ENCODE measurements at regions not wholly inside any gene's neighbourhood (a gene's known extent, or its start where the extent isn't known, plus 50 kb on each side); places are given as distances from the start of the nearest gene placed in this dataset.

GRCh38 chr1:98051065-98051675 lies 130.3 kb upstream of the DPYD start:
- Histone ChIP-seq H3K4me1 (ENCODE audit: control insufficient read depth, insufficient read depth, low read length, poor library complexity, severe bottlenecking) (no peaks in the 10 kb centered on the region), H3K36me3 (ENCODE audit: control insufficient read depth, insufficient read depth, low read length) (no peaks in the 10 kb centered on the region), H3K9me3 (ENCODE audit: control insufficient read depth, low read length) (no peaks in the 10 kb centered on the region), H3K4me3 (ENCODE audit: extremely low read depth, insufficient read depth, low read length, poor library complexity, severe bottlenecking) (no peak overlapping the region), H3K27ac (ENCODE audit: low read depth, low read length, severe bottlenecking) (no peak overlapping the region)
- WGBS, 2 experiments (ENCODE audit: insufficient coverage in 2 of 2): 0% methylated on average over 1 of the region's 1 CpG; no CpG with 5 or more reads in 1 of the 2 experiments

GRCh38 chr1:98049370-98050135 lies 128.7 kb upstream of the DPYD start:
- Histone ChIP-seq H3K4me1 (ENCODE audit: control insufficient read depth, insufficient read depth, low read length, poor library complexity, severe bottlenecking) (no peaks in the 10 kb centered on the region), H3K4me3 (ENCODE audit: extremely low read depth, insufficient read depth, low read length, poor library complexity, severe bottlenecking) (no peak overlapping the region), H3K9me3 (ENCODE audit: control insufficient read depth, low read length) (no peaks in the 10 kb centered on the region), H3K36me3 (ENCODE audit: control insufficient read depth, insufficient read depth, low read length) (no peaks in the 10 kb centered on the region), H3K27ac (ENCODE audit: low read depth, low read length, severe bottlenecking) (no peak overlapping the region)
- whole genome bisulfite sequencing, 2 experiments (ENCODE audit: insufficient coverage in 2 of 2): 31 to 40% methylated on average over 6 to 16 of the region's 24 CpGs

GRCh38 chr1:98048751-98049325 lies 128.0 kb upstream of the DPYD start:
- H3K4me1 ChIP-seq (ENCODE audit: control insufficient read depth, insufficient read depth, low read length, poor library complexity, severe bottlenecking): no peaks in the 10 kb centered on the region
- 4 to 17% methylated on average over 2 to 7 of the region's 16 CpGs for WGBS, 2 experiments (ENCODE audit: insufficient coverage in 2 of 2)
- no peaks in the 10 kb centered on the region for H3K9me3 ChIP-seq (ENCODE audit: control insufficient read depth, low read length)
- no peak overlapping the region for H3K27ac ChIP-seq (ENCODE audit: low read depth, low read length, severe bottlenecking)
- H3K4me3 ChIP-seq (ENCODE audit: extremely low read depth, insufficient read depth, low read length, poor library complexity, severe bottlenecking): peak overlapping the region; percentile 27
- H3K36me3 ChIP-seq (ENCODE audit: control insufficient read depth, insufficient read depth, low read length): no peaks in the 10 kb centered on the region

- 0% methylated on average over 12 to 13 of the region's 15 CpGs for WGBS, 2 experiments (ENCODE audit: insufficient coverage in 2 of 2)
- H3K27ac ChIP-seq (ENCODE audit: low read depth, low read length, severe bottlenecking): no peak overlapping the region
- peak overlapping the region; percentile 27 for H3K4me3 ChIP-seq (ENCODE audit: extremely low read depth, insufficient read depth, low read length, poor library complexity, severe bottlenecking)
Observed at GRCh38 chr1:98048244-98048643, 127.4 kb upstream of the DPYD start.

GRCh38 chr1:98047171-98047570 lies 126.3 kb upstream of the DPYD start:
- WGBS, 2 experiments (ENCODE audit: insufficient coverage in 2 of 2): no CpG with 5 or more reads among the region's 1 CpG
- H3K36me3 ChIP-seq (ENCODE audit: control insufficient read depth, insufficient read depth, low read length): no peaks in the 10 kb centered on the region
- H3K9me3 ChIP-seq (ENCODE audit: control insufficient read depth, low read length): no peaks in the 10 kb centered on the region
- H3K4me3 ChIP-seq (ENCODE audit: extremely low read depth, insufficient read depth, low read length, poor library complexity, severe bottlenecking): no peak overlapping the region
- no peaks in the 10 kb centered on the region for H3K4me1 ChIP-seq (ENCODE audit: control insufficient read depth, insufficient read depth, low read length, poor library complexity, severe bottlenecking)
- no peak overlapping the region for H3K27ac ChIP-seq (ENCODE audit: low read depth, low read length, severe bottlenecking)

More at GRCh38 chr1:98048244-98048643, 127.4 kb upstream of the DPYD start:
- H3K9me3 ChIP-seq (ENCODE audit: control insufficient read depth, low read length): no peaks in the 10 kb centered on the region
- H3K4me1 ChIP-seq (ENCODE audit: control insufficient read depth, insufficient read depth, low read length, poor library complexity, severe bottlenecking): no peaks in the 10 kb centered on the region
- H3K36me3 ChIP-seq (ENCODE audit: control insufficient read depth, insufficient read depth, low read length): no peaks in the 10 kb centered on the region

- no peak overlapping the region for H3K27ac ChIP-seq (ENCODE audit: low read depth, low read length, severe bottlenecking)
- 1% methylated on average over 23 to 31 of the region's 51 CpGs for WGBS, 2 experiments (ENCODE audit: insufficient coverage in 2 of 2)
- H3K36me3 ChIP-seq (ENCODE audit: control insufficient read depth, insufficient read depth, low read length): no peaks in the 10 kb centered on the region
- no peaks in the 10 kb centered on the region for H3K9me3 ChIP-seq (ENCODE audit: control insufficient read depth, low read length)
- peak overlapping the region; percentile 55 for H3K4me3 ChIP-seq (ENCODE audit: extremely low read depth, insufficient read depth, low read length, poor library complexity, severe bottlenecking)
- H3K4me1 ChIP-seq (ENCODE audit: control insufficient read depth, insufficient read depth, low read length, poor library complexity, severe bottlenecking): no peaks in the 10 kb centered on the region
Observed at GRCh38 chr1:98045767-98046641, 125.2 kb upstream of the DPYD start.

GRCh38 chr1:98045211-98045766 lies 124.5 kb upstream of the DPYD start:
- no peak overlapping the region for H3K27ac ChIP-seq (ENCODE audit: low read depth, low read length, severe bottlenecking)

GRCh38 chr1:98044766-98045165 lies 123.9 kb upstream of the DPYD start:
- Histone ChIP-seq H3K4me1 (ENCODE audit: control insufficient read depth, insufficient read depth, low read length, poor library complexity, severe bottlenecking) (no peaks in the 10 kb centered on the region), H3K36me3 (ENCODE audit: control insufficient read depth, insufficient read depth, low read length) (no peaks in the 10 kb centered on the region), H3K9me3 (ENCODE audit: control insufficient read depth, low read length) (no peaks in the 10 kb centered on the region), H3K4me3 (ENCODE audit: extremely low read depth, insufficient read depth, low read length, poor library complexity, severe bottlenecking) (peak overlapping the region; percentile 55), H3K27ac (ENCODE audit: low read depth, low read length, severe bottlenecking) (no peak overlapping the region)
- 82 to 90% methylated on average over 9 to 12 of the region's 16 CpGs for WGBS, 2 experiments (ENCODE audit: insufficient coverage in 2 of 2)

More at GRCh38 chr1:98045211-98045766, 124.5 kb upstream of the DPYD start:
- H3K4me1 ChIP-seq (ENCODE audit: control insufficient read depth, insufficient read depth, low read length, poor library complexity, severe bottlenecking): no peaks in the 10 kb centered on the region
- no peaks in the 10 kb centered on the region for H3K9me3 ChIP-seq (ENCODE audit: control insufficient read depth, low read length)
- 2% methylated on average over 37 to 41 of the region's 48 CpGs for WGBS, 2 experiments (ENCODE audit: insufficient coverage in 2 of 2)
- H3K36me3 ChIP-seq (ENCODE audit: control insufficient read depth, insufficient read depth, low read length): no peaks in the 10 kb centered on the region
- peak overlapping the region; percentile 55 for H3K4me3 ChIP-seq (ENCODE audit: extremely low read depth, insufficient read depth, low read length, poor library complexity, severe bottlenecking)

- no peak overlapping the region for H3K27ac ChIP-seq (ENCODE audit: low read depth, low read length, severe bottlenecking)
- no peaks in the 10 kb centered on the region for H3K4me1 ChIP-seq (ENCODE audit: control insufficient read depth, insufficient read depth, low read length, poor library complexity, severe bottlenecking)
- no peak overlapping the region for H3K4me3 ChIP-seq (ENCODE audit: extremely low read depth, insufficient read depth, low read length, poor library complexity, severe bottlenecking)
- 81 to 82% methylated on average over 8 to 11 of the region's 12 CpGs for WGBS, 2 experiments (ENCODE audit: insufficient coverage in 2 of 2)
- no peaks in the 10 kb centered on the region for H3K9me3 ChIP-seq (ENCODE audit: control insufficient read depth, low read length)
- no peaks in the 10 kb centered on the region for H3K36me3 ChIP-seq (ENCODE audit: control insufficient read depth, insufficient read depth, low read length)
Observed at GRCh38 chr1:98044071-98044697, 123.3 kb upstream of the DPYD start.

- 100% methylated on average over 1 of the region's 2 CpGs; no CpG with 5 or more reads in 1 of the 2 experiments for WGBS, 2 experiments (ENCODE audit: insufficient coverage in 2 of 2)
- H3K4me3 ChIP-seq (ENCODE audit: extremely low read depth, insufficient read depth, low read length, poor library complexity, severe bottlenecking): no peak overlapping the region
- no peaks in the 10 kb centered on the region for H3K9me3 ChIP-seq (ENCODE audit: control insufficient read depth, low read length)
- no peak overlapping the region for H3K27ac ChIP-seq (ENCODE audit: low read depth, low read length, severe bottlenecking)
- no peaks in the 10 kb centered on the region for H3K4me1 ChIP-seq (ENCODE audit: control insufficient read depth, insufficient read depth, low read length, poor library complexity, severe bottlenecking)
- no peaks in the 10 kb centered on the region for H3K36me3 ChIP-seq (ENCODE audit: control insufficient read depth, insufficient read depth, low read length)
Observed at GRCh38 chr1:98035602-98036002, 114.8 kb upstream of the DPYD start.
